Fibroblast of lung (primary cell): ENCODE measurements at regions not wholly inside any gene's neighbourhood (a gene's known extent, or its start where the extent isn't known, plus 50 kb on each side); places are given as distances from the start of the nearest gene placed in this dataset.

Experiments
- EZH2 ChIP-seq: IDR thresholded peaks from 2 replicates; pipeline ENCODE4 v1.5.1; 2012; ENCODE audit warnings: low read length, control low read depth, mild to moderate bottlenecking; ENCODE audit errors: missing control alignments
- TF ChIP-seq, protein P1 (sequence below), 2 donors: IDR thresholded peaks in 1 of 2; conservative IDR thresholded peaks in 1 of 2; 1 replicate in 1 of 2; 2 replicates in 1 of 2; pipeline ENCODE4 v1.5.1; 2011 to 2012; ENCODE audit warnings: low read length in 2 of 2, control low read depth in 1 of 2, inconsistent platforms in 1 of 2, low read depth in 1 of 2, mild to moderate bottlenecking in 1 of 2

DNA sequence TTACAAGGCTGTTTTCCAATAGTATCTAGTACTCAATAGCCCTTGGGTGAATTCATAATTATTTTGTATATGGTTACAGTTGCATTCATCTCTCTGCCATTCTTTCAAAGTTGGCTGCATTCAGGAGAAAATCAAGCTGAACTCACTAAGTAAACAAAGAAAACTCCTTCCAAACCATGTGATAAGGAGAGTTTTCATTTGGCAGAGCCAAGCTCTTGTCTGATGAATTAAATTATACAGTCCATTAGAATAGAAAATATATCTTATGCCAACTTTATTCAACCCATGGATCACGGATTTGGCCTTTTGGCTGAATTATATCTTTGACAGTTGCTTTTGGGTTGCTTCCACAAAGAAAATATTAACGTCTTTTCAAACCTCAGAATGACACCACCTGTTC lies 272.3 kb upstream of the ROBO1 start:
- TF ChIP-seq, protein P1, sequence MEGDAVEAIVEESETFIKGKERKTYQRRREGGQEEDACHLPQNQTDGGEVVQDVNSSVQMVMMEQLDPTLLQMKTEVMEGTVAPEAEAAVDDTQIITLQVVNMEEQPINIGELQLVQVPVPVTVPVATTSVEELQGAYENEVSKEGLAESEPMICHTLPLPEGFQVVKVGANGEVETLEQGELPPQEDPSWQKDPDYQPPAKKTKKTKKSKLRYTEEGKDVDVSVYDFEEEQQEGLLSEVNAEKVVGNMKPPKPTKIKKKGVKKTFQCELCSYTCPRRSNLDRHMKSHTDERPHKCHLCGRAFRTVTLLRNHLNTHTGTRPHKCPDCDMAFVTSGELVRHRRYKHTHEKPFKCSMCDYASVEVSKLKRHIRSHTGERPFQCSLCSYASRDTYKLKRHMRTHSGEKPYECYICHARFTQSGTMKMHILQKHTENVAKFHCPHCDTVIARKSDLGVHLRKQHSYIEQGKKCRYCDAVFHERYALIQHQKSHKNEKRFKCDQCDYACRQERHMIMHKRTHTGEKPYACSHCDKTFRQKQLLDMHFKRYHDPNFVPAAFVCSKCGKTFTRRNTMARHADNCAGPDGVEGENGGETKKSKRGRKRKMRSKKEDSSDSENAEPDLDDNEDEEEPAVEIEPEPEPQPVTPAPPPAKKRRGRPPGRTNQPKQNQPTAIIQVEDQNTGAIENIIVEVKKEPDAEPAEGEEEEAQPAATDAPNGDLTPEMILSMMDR (conservative IDR thresholded peaks at IDR 0.05 in 1 of 2, IDR thresholded peaks at IDR 0.05 in 1 of 2; ENCODE audit: low read depth in 1 of 2, low read length in 2 of 2): no peak
- no peak for TF ChIP-seq EZH2
